Bronchial epithelial cell (primary cell): ENCODE measurements at regions not wholly inside any gene's neighbourhood (a gene's known extent, or its start where the extent isn't known, plus 50 kb on each side); places are given as distances from the start of the nearest gene placed in this dataset.

Source experiments
- DNase-seq: peaks from one replicate; pipeline ENCODE4 v3.0.0-alpha.2; 2010; ENCODE audit warnings: low read depth
- FAIRE-seq: peaks from 2 replicates; lab custom pipeline; 2011; peaks lifted over from hg19 to GRCh38; lab: Jason Lieb, UNC
- H3K27me3 ChIP-seq: 2 replicates; pipeline ENCODE4 v1.5.1; 2011; ENCODE audit warnings: low read length; ENCODE audit not compliant: control insufficient read depth, insufficient read depth
- H3K36me3 ChIP-seq: 2 replicates; pipeline ENCODE4 v1.5.1; 2011; ENCODE audit warnings: low read length; ENCODE audit not compliant: control insufficient read depth, insufficient read depth
- H3K4me3 ChIP-seq: 2 replicates; pipeline ENCODE4 v1.5.1; 2011; ENCODE audit warnings: mild to moderate bottlenecking, low read depth, low read length, control low read depth
- TF ChIP-seq, protein P1 (sequence below): IDR thresholded peaks from 2 replicates; pipeline ENCODE4 v1.5.1; 2011; ENCODE audit warnings: mild to moderate bottlenecking, moderate library complexity, low read length, control low read depth, inconsistent platforms; ENCODE audit not compliant: insufficient read depth, severe bottlenecking

DNA sequence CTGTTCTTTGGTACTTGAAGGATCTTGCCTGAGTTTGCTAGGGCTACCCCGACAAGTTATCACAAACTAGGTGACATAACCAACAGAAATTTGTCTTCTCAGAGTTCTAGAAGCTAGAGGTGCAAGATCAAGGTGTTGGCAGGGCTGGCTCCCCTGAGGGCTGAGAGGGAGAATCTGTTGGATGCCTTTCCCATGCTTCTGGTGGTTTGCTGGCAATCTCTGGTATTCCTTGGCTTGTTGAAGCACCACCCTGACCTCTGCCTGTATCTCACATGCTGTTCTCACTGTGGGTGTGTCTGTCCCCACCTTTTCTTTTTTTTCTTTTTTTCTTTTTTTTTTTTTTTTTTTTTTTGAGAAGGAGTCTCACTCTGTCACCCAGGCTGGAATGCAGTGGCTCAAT, 81.2 kb downstream of the VCPKMT start:
- Histone ChIP-seq H3K36me3 (no peaks in the 10 kb centered on the region), H3K27me3 (no peaks in the 10 kb centered on the region), H3K4me3 (no peak overlapping the region)
- FAIRE-seq = no peak
- DNase-seq = peak; percentile 85
- TF ChIP-seq, protein P1, sequence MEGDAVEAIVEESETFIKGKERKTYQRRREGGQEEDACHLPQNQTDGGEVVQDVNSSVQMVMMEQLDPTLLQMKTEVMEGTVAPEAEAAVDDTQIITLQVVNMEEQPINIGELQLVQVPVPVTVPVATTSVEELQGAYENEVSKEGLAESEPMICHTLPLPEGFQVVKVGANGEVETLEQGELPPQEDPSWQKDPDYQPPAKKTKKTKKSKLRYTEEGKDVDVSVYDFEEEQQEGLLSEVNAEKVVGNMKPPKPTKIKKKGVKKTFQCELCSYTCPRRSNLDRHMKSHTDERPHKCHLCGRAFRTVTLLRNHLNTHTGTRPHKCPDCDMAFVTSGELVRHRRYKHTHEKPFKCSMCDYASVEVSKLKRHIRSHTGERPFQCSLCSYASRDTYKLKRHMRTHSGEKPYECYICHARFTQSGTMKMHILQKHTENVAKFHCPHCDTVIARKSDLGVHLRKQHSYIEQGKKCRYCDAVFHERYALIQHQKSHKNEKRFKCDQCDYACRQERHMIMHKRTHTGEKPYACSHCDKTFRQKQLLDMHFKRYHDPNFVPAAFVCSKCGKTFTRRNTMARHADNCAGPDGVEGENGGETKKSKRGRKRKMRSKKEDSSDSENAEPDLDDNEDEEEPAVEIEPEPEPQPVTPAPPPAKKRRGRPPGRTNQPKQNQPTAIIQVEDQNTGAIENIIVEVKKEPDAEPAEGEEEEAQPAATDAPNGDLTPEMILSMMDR = no peak

DNA sequence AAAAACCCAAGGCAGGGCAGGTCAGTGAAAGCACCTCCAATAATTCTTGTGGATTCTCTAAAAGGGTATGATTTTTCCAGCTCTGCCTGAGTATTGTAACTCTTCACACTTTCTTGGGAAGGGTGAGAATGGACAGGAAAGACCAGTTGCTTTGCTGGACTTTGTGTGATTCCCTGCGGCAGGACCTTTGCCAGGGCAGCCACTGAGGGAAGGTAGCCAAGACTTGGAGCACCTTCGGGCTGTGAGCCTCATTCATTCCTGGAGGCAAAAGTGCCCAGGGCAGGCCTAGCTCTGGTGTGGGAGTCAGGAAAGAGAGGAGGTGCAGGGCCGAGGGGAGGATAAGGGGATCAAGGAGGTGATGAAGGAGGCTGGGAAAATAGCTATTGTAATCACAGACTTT, 80.2 kb downstream of the VCPKMT start:
- TF ChIP-seq, protein P1 = no peak
- Histone ChIP-seq H3K27me3 (no peaks in the 10 kb centered on the region), H3K4me3 (no peak overlapping the region), H3K36me3 (no peaks in the 10 kb centered on the region)
- DNase-seq (no peak), FAIRE-seq (no peak)

DNA sequence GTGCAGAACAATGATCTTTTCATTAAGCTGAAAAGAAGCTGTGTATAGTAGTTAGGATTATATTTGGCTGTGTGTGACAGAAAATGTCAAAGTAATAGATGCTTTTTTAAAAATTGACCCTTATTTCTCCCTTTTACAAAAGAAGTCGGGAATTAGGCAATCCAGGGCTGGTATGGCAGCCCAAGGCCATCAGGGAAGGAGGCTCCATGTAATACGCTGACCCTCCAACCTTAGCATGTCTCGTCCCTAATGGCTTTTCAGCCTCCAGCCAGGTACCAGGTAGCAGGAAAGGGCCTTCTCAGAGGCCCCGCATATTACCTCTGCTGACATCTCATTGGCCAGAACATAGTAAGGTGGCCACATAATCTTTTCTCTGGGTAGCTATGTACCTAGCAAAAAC, 79.7 kb downstream of the VCPKMT start:
- H3K4me3 ChIP-seq = no peak overlapping the region
- H3K36me3 ChIP-seq = no peaks in the 10 kb centered on the region
- H3K27me3 ChIP-seq = no peaks in the 10 kb centered on the region
- FAIRE-seq (no peak), DNase-seq (no peak)
- TF ChIP-seq, protein P1 = no peak

DNA sequence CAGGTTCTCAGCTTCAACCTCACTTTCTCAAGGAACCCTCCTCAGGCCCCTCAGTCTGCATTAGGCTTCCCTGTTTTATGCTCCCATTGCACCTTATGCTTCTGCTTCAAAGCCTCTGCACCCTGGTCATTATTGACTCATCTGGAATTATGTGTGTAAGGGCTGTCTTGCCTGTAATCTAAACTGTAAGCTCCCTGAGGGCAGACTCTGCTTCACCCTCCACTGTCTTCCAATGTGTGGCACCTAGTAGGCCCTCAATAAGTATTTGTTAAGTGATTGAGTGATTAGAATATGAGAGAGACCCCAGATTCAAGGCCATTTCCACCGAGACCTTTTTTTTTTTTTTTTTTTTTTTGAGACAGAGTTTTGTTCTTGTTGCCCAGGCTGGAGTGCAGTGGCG, 79.1 kb downstream of the VCPKMT start:
- Histone ChIP-seq H3K4me3 (no peak overlapping the region), H3K36me3 (no peaks in the 10 kb centered on the region), H3K27me3 (no peaks in the 10 kb centered on the region)
- DNase-seq (no peak), FAIRE-seq (no peak)
- TF ChIP-seq, protein P1 = no peak

DNA sequence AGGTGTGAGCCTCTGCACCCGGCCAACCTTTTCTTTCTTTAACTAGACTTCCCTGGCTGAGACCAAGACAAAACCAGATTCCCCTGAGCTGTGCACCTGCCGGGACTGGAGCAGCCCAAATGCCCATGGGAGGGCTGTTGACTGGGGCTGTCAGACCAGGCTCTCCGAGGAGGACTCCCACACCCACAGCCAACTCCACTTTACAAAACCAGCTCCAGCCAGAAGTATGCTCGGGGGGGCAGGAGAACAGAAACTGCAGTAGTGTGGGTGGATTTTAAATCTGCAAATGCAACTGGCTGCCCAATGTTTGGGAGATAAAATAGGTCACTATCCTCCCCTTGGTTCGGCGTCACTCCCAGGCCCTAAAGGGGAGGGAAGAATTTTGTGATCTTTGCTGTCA, 78.5 kb downstream of the VCPKMT start:
- no peak for DNase-seq

More for the DNA sequence above, 78.5 kb downstream of the VCPKMT start:
- Histone ChIP-seq H3K4me3 (no peak overlapping the region), H3K27me3 (no peaks in the 10 kb centered on the region), H3K36me3 (no peaks in the 10 kb centered on the region)
- TF ChIP-seq, protein P1 = no peak
- no peak for FAIRE-seq
